Activated B cell treated with CpG ODN at 0.5 μM for 24 hours (primary cell): ENCODE measurements at regions not wholly inside any gene's neighbourhood (a gene's known extent, or its start where the extent isn't known, plus 50 kb on each side); places are given as distances from the start of the nearest gene placed in this dataset.

Experiments used
- ATAC-seq: fragments of 200-7000 bp; cut with Tn5 transposase; one replicate; pipeline ENCODE4 v1.10.0; 2021; ENCODE audit warnings: low read depth, mild to moderate bottlenecking, moderate library complexity
- CTCF ChIA-PET: fragments of 350-600 bp; sonication (Branson Sonifier 250); formaldehyde crosslinking; loops from one replicate; lab custom pipeline; 2021; ENCODE audit warnings: antibody characterized with exemption; lab: Charles Lee
- POLR2A ChIA-PET: fragments of 350-600 bp; sonication (Branson Sonifier 250); formaldehyde crosslinking; loops from one replicate; lab custom pipeline; 2021; ENCODE audit warnings: antibody characterized with exemption; lab: Charles Lee
- DNase-seq: peaks from one replicate; pipeline ENCODE4 v3.0.0; 2022
- H3K27ac Mint-ChIP-seq: one replicate; pipeline ENCODE4 v1.8.0; 2020; ENCODE audit warnings: mixed read lengths
- H3K27me3 Mint-ChIP-seq: one replicate; pipeline ENCODE4 v1.8.0; 2021; ENCODE audit warnings: mixed read lengths
- H3K36me3 Mint-ChIP-seq: one replicate; pipeline ENCODE4 v1.8.0; 2021; ENCODE audit warnings: low read depth, mixed read lengths
- H3K4me1 Mint-ChIP-seq: one replicate; pipeline ENCODE4 v1.8.0; 2021; ENCODE audit warnings: mixed read lengths
- H3K4me3 Mint-ChIP-seq: one replicate; pipeline ENCODE4 v1.8.0; 2020; ENCODE audit warnings: mild to moderate bottlenecking, mixed read lengths
- H3K9me3 Mint-ChIP-seq: one replicate; pipeline ENCODE4 v1.8.0; 2020; ENCODE audit warnings: mixed read lengths
- CTCF ChIP-seq: fragments of 200-600 bp; IDR thresholded peaks from one replicate; pipeline ENCODE4 v1.8.0; 2022; ENCODE audit warnings: antibody characterized with exemption, mild to moderate bottlenecking
- intact Hi-C: fragments of 100-400 bp; cut with micrococcal nuclease; formaldehyde crosslinking; loops from one replicate; pipeline ENCODE4 v1.15.1; 2024

GRCh38 chr9:106358331-106358730 is 504.6 kb upstream of the ZNF462 start:
- no peak for TF ChIP-seq CTCF
- H3K27me3 Mint-ChIP-seq = no peaks in the 10 kb centered on the region
- ChIA-PET CTCF (no interaction called here), POLR2A (no interaction called here)
- DNase-seq = no peak
- H3K36me3 Mint-ChIP-seq = no peaks in the 10 kb centered on the region
- no peak overlapping the region for H3K4me3 Mint-ChIP-seq
- no peak for ATAC-seq
- no peaks in the 10 kb centered on the region for H3K4me1 Mint-ChIP-seq
- intact Hi-C loops = no loop called here
- H3K9me3 Mint-ChIP-seq = no peaks in the 10 kb centered on the region
- H3K27ac Mint-ChIP-seq = no peak overlapping the region

- Mint-ChIP-seq H3K27ac (no peak overlapping the region), H3K4me1 (no peaks in the 10 kb centered on the region)
- POLR2A ChIA-PET = no interaction called here
Measured at GRCh38 chr9:106376689-106377088, 486.3 kb upstream of the ZNF462 start.

GRCh38 chr9:106383072-106383471 is 479.9 kb upstream of the ZNF462 start:
- ATAC-seq (no peak), DNase-seq (no peak)
- no peak for TF ChIP-seq CTCF
- intact Hi-C loops = no loop called here
- no peaks in the 10 kb centered on the region for H3K27me3 Mint-ChIP-seq
- CTCF ChIA-PET = no interaction called here
- no peak overlapping the region for H3K27ac Mint-ChIP-seq
- H3K4me3 Mint-ChIP-seq = no peak overlapping the region
- H3K4me1 Mint-ChIP-seq = no peaks in the 10 kb centered on the region
- no peaks in the 10 kb centered on the region for H3K9me3 Mint-ChIP-seq
- no peaks in the 10 kb centered on the region for H3K36me3 Mint-ChIP-seq
- POLR2A ChIA-PET = no interaction called here

More at GRCh38 chr9:106376689-106377088, 486.3 kb upstream of the ZNF462 start:
- intact Hi-C loops = no loop called here
- CTCF ChIA-PET = no interaction called here
- ATAC-seq (no peak), DNase-seq (no peak)
- TF ChIP-seq CTCF = no peak
- Mint-ChIP-seq H3K9me3 (peaks cover 4% of the 10 kb centered on the region), H3K36me3 (no peaks in the 10 kb centered on the region), H3K4me3 (no peak overlapping the region), H3K27me3 (no peaks in the 10 kb centered on the region)

- H3K27me3 Mint-ChIP-seq = no peaks in the 10 kb centered on the region
- POLR2A ChIA-PET = no interaction called here
- CTCF ChIA-PET = no interaction called here
- no peak overlapping the region for H3K4me3 Mint-ChIP-seq
- no peak for ATAC-seq
- H3K9me3 Mint-ChIP-seq = no peaks in the 10 kb centered on the region
- intact Hi-C loops = no loop called here
- H3K36me3 Mint-ChIP-seq = no peaks in the 10 kb centered on the region
- DNase-seq = no peak
- TF ChIP-seq CTCF = no peak
- H3K27ac Mint-ChIP-seq = no peak overlapping the region
- H3K4me1 Mint-ChIP-seq = no peaks in the 10 kb centered on the region
Measured at GRCh38 chr9:106387965-106388364, 475.0 kb upstream of the ZNF462 start.

GRCh38 chr9:106393226-106393625 is 469.7 kb upstream of the ZNF462 start:
- Mint-ChIP-seq H3K27ac (no peak overlapping the region), H3K4me3 (no peak overlapping the region), H3K9me3 (no peaks in the 10 kb centered on the region), H3K27me3 (no peaks in the 10 kb centered on the region), H3K4me1 (no peaks in the 10 kb centered on the region), H3K36me3 (no peaks in the 10 kb centered on the region)
- intact Hi-C loops = no loop called here
- no peak for TF ChIP-seq CTCF
- ChIA-PET CTCF (no interaction called here), POLR2A (no interaction called here)
- no peak for DNase-seq
- no peak for ATAC-seq
